ENCODE measurements at regions not wholly inside any gene's neighbourhood (a gene's known extent, or its start where the extent isn't known, plus 50 kb on each side); places are given as distances from the start of the nearest gene placed in this dataset.

GRCh38 chr7:36021367-36021766 is 131.7 kb upstream of the EEPD1 start (continued):
- TF ChIP-seq RXRA (IDR thresholded peaks at IDR 0.05; ENCODE audit: borderline replicate concordance, low read depth) (no peak), RFX5 (IDR thresholded peaks at IDR 0.05; ENCODE audit: low read length) (no peak), POLR2AphosphoS5 (IDR thresholded peaks at IDR 0.05; ENCODE audit: low read depth, low read length) (no peak), FOXM1 (IDR thresholded peaks at IDR 0.05; ENCODE audit: low read depth) (no peak), SMC3 (IDR thresholded peaks at IDR 0.05; ENCODE audit: low read depth, low read length) (peak; percentile 31), SIN3A (IDR thresholded peaks at IDR 0.05; ENCODE audit: borderline replicate concordance, low read depth, low read length) (no peak), MXI1 (IDR thresholded peaks at IDR 0.05; ENCODE audit: low read depth, low read length) (no peak), TEAD4 (IDR thresholded peaks at IDR 0.05; ENCODE audit: borderline replicate concordance, insufficient read depth) (no peak), FOSL2 (IDR thresholded peaks at IDR 0.05; ENCODE audit: borderline replicate concordance, low read depth) (no peak), JUND (IDR thresholded peaks at IDR 0.05) (no peak), GABPA (IDR thresholded peaks at IDR 0.05; ENCODE audit: low read depth) (no peak), NFIC (IDR thresholded peaks at IDR 0.05; ENCODE audit: borderline replicate concordance) (peak; percentile 42; the same call in 1 of the 2 replicates), RCOR1 (IDR thresholded peaks at IDR 0.05; ENCODE audit: low read length) (no peak), EP300 (IDR thresholded peaks at IDR 0.05; ENCODE audit: borderline replicate concordance in 1 of 2, low read depth in 1 of 2, low read length in 1 of 2) (no peak), USF2 (IDR thresholded peaks at IDR 0.05; ENCODE audit: borderline replicate concordance, low read depth, low read length) (no peak)
- TF ChIP-seq, protein P1, sequence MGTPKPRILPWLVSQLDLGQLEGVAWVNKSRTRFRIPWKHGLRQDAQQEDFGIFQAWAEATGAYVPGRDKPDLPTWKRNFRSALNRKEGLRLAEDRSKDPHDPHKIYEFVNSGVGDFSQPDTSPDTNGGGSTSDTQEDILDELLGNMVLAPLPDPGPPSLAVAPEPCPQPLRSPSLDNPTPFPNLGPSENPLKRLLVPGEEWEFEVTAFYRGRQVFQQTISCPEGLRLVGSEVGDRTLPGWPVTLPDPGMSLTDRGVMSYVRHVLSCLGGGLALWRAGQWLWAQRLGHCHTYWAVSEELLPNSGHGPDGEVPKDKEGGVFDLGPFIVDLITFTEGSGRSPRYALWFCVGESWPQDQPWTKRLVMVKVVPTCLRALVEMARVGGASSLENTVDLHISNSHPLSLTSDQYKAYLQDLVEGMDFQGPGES (IDR thresholded peaks at IDR 0.05; ENCODE audit: low read depth, low read length): no peak

GRCh38 chr7:36021917-36022550 is 131.0 kb upstream of the EEPD1 start:
- WGBS (ENCODE audit: low lambda C conversion rate): 85% methylated on average over 10 of the region's 11 CpGs

More at GRCh38 chr7:36021917-36022550, 131.0 kb upstream of the EEPD1 start:
- Histone ChIP-seq H3K4me1 (ENCODE audit: control insufficient read depth in 1 of 2, insufficient read depth in 2 of 2, low read depth in 1 of 2, low read length in 1 of 2) (peaks cover 0 to 12% of the 10 kb centered on the region in 2 experiments; a peak in 1 of 4 replicates), H3F3A (replicated peaks; ENCODE audit: insufficient read depth) (no peaks in the 10 kb centered on the region), H4K20me1 (ENCODE audit: insufficient read depth) (no peaks in the 10 kb centered on the region), H2AFZ (ENCODE audit: low read depth) (no peak overlapping the region), H3K79me2 (ENCODE audit: insufficient read depth) (no peaks in the 10 kb centered on the region), H3K9ac (no peak overlapping the region), H3K9me2 (no peaks in the 10 kb centered on the region), H3K27ac (ENCODE audit: low read depth in 2 of 2, low read length in 1 of 2) (no peak overlapping the region), H3K27me3 (ENCODE audit: insufficient read depth) (no peaks in the 10 kb centered on the region), H3K9me3 (no peaks in the 10 kb centered on the region), H3K36me3 (replicated peaks in 1 of 2; ENCODE audit: control insufficient read depth in 1 of 2, insufficient read depth in 2 of 2, low read length in 1 of 2) (no peaks in the 10 kb centered on the region), H3K4me2 (no peak overlapping the region), H3K4me3 (ENCODE audit: low read depth in 2 of 2, low read length in 1 of 2) (no peak overlapping the region)
- DNase-seq: peak; percentile 38
- CTCF ChIA-PET: interaction anchor here (0.9 to 3.4 kb wide), 10 partner anchors 13 to 297 kb away, joined by 3 to 14 read pairs (median 4); no protein-coding TSS in a partner anchor
- POLR2A ChIA-PET: no interaction called here
- TF ChIP-seq EP300 (IDR thresholded peaks at IDR 0.05; ENCODE audit: borderline replicate concordance in 1 of 2, low read depth in 1 of 2, low read length in 1 of 2) (no peak), RAD21 (IDR thresholded peaks at IDR 0.05; ENCODE audit: low read length) (peak; percentile 18; the same call in 1 of the 2 replicates), JUND (IDR thresholded peaks at IDR 0.05) (no peak), GABPA (IDR thresholded peaks at IDR 0.05; ENCODE audit: low read depth) (no peak), NFIC (IDR thresholded peaks at IDR 0.05; ENCODE audit: borderline replicate concordance) (peak; percentile 29; the same call in 1 of the 2 replicates)

Data from SK-N-SH (cell line).